GM21526 (cell line): ENCODE measurements at regions not wholly inside any gene's neighbourhood (a gene's known extent, or its start where the extent isn't known, plus 50 kb on each side); places are given as distances from the start of the nearest gene placed in this dataset.

ENCODE experiments used
- ATAC-seq: cut with Tn5 transposase; IDR thresholded peaks from one replicate; pipeline ENCODE4 v1.9.1; 2021; ENCODE audit warnings: moderate library complexity; ENCODE audit not compliant: unreplicated experiment, low FRiP score

DNA sequence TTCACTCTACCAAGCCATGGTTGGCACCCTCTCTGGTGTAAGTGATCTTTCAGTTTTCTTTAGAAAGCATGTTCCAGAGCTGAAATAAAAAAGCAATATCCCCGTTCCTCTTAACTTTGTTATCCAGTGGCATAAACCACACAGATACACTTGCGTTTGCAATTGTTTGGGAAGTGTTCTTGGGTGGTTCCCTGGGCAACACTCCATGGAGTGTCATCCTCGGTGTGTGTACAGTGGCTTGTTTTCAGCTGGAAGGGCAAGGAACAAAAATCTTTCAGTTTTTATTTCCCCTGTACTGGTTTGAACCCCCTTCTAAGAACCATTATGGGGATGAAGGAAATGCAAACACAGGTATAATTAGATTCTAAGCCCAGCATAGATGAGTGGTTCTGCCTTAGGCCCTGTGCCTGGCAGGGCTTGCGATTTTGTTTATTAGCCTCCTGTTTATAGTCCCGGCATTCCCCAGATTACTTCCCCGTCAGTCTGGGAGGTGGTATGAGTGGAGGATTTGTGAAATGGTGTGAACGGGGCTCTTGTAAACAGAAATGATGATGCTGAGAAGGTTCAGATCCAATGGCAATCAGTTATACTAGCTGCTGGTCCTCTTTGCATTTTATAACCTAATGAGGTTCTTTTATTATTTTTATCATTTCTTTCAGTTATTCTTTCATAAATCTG is 76.0 kb upstream of the CD180 start:
- ATAC-seq = no peak

DNA sequence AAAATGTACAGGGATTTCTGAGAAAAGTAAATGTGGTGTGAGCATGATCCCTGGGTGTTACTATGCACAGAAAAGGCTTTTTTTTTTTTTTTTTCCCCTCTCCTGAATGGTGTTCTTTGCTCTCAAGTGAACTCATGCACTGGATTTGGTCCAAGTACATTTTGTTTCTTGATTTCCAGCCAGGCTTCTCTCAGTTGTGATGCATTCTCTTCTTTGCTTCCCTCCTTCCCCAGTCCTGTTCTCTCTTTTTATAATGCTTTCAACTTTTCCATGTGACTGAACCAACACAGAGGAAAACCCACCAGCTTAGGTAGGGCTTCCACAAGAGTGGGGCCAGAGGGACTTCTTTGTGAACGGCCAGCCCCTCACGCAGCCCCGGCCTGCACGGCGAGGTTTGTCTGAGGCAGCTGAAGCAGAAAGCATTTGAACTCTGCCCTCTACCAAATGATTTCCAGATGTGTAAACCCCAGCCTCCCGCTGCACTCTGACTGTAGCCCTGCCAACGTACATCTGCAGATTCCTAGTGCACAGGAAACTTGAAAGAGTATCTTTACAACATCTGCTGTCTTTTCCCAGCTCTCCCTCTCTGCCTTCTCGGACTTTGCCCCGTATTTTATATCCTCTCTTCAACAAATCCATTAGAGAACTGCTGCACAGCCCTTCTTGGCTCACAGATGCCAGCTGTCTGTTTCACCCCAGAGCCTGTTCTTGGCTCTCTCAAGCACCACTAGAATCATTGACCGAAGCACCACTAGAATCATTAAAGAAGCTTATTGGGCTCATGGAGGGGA is 71.8 kb upstream of the CD180 start:
- no peak for ATAC-seq

DNA sequence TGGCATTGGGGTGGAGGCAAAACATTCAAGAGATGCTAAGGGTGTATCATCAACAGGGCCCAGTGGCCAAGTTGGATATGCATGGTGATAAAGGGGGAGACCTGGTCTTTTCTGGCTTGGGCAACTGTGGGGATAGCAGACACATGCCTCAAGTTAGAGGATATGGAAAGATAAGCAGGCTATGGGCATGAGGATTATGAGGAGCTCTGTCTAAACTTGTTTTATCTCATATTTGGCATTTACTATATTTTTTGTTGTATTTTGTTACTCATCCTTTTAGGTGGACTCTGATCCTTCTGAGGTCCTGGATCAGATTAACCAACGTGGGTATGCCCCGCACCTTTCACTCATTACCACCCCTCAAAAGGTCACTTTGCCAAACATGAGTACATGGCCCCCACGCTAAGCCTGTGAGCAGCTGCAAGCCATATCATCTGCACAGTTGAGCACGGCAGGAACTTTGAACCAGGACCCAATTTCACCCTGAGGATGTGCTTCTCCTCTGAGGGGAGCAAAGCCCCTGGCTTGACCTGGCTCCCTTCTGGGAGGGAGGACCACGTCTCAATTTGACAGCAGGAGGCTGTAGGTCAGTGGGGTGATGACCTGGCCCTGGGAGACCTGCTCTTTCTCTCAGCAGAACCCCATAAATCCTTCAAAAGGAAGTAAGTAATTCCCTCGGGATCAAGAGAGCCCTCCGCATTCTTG is 71.1 kb upstream of the CD180 start:
- no peak for ATAC-seq

DNA sequence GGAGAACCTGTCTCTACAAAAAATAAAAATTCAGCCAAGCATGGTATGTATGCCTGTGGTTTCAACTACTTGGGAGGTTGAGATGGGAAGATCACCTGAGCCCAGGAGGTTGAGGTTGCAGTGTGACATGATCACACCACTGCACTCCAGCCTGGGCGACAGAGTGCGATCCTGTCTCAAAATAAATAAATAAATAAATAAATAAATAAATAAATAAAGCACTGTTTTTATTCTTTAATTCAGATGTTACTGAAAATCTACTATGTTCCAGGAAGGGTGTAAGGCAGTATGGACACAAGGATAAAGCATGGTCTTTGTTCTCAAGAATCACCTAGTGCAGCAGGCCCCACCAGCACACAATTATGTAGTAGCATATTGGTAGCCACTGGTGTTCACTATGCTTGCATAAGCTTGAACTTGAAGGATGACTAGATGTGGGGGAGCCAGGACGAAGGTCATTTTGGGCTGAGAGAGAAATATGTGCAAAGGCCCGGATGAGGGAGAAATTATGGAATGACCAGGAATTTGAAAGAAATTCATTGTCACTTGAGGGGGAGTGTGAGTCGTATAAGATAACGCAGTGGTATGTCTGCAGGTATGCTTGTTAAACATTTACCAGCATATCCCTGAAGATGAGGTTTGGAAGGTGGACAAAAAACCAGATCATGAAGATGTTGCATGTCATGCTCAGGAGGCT is 70.2 kb upstream of the CD180 start:
- no peak for ATAC-seq

DNA sequence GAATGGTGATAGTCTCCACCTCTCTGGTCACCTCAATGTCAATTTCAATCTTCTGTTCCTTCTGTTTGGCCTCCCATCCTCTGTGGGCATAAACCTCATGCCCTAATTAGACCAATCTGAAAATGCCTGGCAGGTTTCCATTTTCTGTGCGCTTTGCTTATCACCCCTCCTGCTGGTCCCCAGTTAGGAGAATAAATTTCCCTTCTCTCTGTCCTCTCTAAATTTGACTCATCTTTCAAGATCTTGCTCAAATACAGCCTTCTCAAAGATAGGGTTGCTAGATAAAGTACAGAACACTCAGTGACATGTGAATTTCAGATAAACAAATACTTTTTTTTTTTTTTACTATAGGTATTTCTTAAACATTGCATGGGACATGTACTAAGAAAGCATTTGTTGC is 69.4 kb upstream of the CD180 start:
- no peak for ATAC-seq

DNA sequence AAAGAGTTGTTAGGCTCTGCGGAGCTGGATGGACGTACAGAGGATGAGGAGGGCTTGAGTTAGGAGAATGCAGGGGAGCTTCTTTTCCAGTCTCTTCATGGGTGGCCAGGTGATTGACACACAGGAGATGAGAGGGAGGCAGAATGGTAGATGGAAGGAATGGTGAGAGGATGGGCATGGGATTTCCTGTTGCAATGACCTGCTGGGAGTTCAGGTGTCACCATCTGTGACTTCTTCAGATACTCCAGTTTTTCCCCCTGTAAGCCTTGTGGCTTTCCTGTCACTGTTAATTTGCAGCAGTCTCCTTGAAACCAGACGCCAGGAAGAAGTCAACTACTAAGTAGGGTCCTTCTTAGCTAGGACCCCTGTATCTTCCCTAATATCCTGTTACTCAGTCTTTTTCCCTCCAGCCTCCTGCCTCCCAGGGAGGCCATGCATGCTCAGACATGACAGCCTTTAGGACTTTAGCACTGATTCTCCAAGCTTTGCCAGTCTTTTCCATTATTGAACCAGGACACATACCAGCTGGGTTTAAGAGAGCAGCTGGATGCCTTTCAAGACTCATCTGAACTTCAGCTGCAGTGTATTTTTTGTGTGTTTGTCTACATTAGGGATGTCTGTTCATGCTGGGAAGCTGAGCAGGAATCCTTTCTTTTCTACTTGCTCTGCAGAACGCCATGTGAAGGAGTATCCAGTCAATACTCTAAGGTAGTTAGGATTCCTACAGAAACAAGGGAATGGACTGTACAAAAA is 67.2 kb upstream of the CD180 start:
- ATAC-seq = no peak

DNA sequence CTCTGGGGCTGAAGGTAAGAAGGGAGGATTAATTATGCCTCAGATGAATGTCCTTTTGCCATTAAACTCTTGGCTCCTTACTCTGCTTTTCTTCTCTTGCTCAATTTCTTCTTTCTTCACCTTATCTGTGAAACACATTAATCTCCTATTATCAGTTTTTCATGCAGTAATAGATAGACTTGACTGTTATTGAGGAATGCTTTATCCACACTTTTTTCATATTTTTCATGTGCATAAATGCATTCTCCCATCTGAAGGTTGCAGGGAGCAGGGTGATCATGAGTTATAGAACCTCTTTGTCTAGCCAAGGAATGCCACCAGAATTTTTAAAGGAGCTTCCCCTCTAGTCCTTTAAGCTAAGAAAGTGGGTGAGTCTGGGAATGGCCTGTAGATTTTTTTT is 66.4 kb upstream of the CD180 start:
- no peak for ATAC-seq

DNA sequence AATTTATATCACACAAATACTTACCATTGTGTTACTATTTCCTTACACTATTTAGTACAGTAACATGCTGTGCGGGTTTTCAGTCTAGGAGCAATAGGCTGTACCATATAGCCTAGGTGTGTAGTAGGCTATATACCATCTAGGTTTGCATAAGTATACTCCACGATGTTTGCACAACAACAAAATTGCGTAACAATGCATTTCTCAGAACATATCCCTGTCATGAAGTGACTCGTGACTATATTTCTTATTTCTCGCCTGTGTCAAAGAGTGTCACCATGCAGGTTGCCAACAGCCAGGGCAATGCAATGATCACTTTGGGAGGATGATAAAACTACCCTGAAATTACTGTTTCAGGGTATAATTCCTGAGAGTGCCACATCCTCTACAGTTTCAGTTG is 65.6 kb upstream of the CD180 start:
- no peak for ATAC-seq

DNA sequence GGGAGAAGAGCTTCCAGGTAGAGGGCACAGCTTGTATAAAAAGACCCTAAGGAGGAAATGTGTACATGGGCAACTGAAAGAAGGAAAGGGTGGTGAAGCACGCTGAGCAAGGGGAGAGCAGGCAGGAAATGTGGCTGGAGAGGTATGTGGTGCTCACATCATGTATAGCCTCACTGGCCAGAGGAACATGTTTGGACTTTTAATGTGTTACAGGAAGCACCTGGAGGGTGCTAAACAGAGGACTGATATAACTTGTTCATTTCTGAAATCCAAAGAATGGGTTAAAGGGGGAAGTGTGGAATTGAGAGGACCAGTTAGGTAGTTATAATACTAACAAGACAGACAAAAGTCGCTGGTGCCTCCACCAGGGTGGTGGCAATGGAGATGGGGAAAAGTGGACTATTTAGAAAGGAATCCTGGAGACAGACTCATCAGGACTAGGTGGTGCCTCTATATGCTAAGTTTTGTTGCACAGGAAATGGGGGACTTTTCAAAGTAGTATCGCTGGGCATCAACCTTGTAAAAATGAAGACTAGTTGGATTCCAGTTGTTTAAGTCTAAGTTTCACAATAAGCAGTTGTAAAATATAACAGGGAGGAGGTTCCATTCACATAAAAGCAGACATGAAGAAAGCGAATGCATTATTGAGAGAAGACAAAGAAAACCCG is 63.1 kb upstream of the CD180 start:
- no peak for ATAC-seq

DNA sequence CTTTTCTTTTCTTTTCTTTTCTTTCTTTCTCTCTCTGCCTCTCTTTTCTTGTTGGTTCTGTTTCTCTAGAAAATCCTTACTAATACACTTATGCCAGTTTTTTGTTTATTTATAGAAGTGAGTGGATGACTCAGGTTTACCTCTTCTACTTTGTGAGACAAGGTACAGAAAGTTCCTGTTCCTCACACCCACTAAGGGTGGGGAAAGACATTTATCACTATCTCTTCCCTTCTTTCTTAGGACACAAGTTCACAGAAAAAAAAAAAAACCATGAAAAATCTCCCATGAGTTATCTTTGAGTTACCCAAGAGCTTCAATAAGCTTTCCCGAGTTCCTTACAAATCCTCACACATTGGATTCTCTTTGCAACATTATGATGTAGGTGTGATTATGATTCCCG is 60.9 kb upstream of the CD180 start:
- ATAC-seq = no peak

DNA sequence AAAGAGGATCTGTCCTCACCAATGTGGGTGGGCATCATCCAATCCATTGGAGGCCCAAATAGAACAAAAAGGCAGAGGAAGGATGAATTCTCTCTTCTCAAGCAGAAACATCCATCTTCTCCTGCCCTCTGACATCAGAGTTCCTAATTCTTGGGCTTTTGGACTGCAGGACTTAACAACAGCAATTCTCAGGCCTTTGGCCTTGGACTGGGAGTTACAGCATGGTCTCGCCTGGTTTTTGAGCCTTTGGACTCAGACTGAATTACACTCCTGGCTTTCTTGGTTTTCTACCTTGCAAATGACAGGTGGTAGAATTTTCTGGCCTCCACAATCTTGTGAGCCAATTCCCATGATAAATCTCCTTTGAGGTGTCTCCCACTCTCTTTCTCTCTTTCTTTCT is 60.5 kb upstream of the CD180 start:
- ATAC-seq = no peak

DNA sequence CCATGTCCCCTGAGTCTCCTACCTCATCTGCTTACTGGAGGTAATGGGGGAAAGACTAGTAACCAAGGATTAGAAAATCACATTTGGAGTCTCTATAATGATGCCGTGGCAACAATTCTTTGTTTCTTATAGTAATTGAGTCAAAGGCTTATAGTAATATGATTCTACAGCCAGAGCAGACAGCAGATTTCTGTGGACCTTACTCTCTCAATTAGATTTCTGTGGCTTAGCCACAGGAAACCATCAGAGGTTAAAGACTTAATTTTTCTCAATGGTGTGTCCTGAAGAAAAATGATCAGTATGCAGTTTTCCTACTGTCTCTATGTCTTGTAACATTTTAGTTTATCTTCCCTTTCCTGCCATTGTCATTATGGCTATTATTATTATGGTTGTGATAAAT is 59.3 kb upstream of the CD180 start:
- ATAC-seq = no peak

DNA sequence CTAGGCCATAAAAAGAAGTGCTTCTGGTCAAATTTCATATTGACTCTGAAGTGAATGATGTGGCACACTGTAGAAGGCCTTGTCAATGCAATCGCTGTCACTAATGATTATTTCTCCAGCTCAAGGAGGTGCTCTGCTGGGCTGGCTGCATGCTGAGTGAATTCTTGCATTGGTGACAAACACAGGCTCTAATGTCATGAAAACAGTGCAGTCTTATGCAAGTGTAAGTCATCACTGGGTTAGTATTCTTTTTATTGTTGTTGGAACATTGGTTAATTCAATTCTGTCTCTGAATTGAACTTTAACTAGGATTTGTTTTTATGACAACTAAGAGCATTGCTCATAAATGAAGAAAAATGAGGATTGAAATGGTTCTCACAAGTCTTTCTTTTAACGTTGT is 57.3 kb upstream of the CD180 start:
- ATAC-seq = no peak

DNA sequence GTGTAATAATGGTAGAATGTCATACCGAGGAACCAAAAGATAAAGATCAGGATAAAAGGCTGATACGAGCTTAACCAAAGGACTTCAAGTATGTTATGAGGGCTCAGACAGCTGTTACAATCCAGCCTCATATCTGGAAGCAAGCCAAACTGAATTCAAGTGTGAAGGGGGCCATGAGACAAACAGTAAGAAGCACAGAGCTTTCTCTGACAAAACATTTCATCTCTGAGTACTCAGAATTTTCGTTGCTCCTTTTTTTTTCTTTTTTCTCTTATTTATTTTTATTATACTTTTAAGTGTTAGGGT is 52.9 kb upstream of the CD180 start:
- no peak for ATAC-seq

DNA sequence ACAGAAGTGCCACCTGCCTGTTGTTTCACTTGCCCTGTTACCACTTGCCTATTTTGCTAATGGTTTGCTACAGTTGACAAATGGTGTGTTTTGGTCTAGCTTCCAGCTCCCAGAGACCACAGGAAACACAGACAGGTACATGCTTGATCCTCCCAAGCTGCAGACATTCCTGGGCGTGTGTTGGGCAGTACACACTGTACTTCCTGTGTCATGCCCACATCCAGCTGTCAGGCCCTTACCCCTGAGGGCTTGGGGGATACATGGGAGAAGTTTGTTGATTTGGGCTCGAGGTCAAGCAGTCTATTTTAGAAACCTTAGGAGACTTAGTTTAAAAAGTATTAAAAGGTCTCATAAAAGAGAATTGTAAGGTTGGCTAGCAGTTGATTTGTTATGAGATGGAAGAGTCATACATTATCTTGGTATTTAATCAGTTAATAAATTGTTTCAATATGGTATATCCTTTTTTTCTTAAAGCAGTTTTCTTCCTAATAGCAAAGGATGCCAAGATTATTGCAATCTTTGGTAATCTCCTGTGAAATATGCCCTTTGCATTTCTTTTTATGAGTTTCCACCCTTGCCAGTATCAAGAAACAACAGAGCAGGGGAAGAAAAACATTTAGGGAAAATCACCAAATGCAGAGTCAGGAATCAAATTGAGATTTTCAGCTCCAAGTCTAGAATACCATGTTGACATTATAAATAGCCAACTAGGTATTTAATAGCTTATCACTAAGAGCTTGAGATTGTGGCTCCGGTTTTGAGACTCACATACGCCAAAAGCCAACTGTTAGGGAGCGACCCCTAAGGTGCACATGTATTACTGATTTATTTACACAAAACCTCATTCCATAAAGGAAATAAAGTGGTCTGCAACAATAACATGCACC is 52.3 kb upstream of the CD180 start:
- ATAC-seq = no peak

DNA sequence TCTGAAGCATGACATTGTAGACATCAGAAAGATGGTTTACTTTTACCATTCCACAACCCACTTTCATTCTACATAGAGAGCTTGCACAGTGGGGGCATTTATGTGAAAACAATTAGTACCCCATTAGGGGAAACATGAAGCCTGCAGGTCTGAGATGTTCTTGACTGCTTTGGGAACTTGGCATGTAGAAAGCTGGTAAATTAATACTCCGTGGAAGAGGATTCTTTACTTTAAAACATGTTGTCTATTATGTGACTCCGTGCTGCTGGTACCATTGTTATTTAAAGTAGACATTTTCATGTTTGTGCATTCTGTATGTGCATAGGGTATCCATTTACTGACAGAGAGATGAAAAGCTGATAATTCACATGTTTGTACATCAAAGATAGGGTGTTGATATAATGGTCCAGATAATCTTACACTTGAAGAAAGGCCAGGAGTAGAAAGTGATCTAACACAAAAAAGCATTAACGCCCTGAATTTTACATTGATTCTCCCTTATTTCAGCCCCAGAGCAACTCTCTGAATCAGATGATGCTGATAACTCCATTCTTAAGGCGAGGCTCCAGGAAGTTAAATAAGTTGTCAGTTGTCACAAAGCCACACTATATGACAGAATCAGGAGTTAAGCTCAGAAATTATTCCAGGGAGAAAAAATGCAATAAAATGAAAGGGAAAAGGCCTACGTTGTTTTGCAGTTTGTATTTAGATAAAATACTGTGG is 50.1 kb upstream of the CD180 start:
- ATAC-seq = no peak
